SK-N-SH treated with all-trans-retinoic acid at 6 μM for 48 hours (cell line): ENCODE measurements at regions not wholly inside any gene's neighbourhood (a gene's known extent, or its start where the extent isn't known, plus 50 kb on each side); places are given as distances from the start of the nearest gene placed in this dataset.

Experiments used
- ATAC-seq: fragments of 200-7000 bp; cut with Tn5 transposase; 3 replicates; pipeline ENCODE4 v1.9.1; 2020; ENCODE audit warnings: mild to moderate bottlenecking, moderate library complexity
- ARNTL ChIP-seq: fragments of 450-650 bp; formaldehyde crosslinking; IDR thresholded peaks from 2 replicates; pipeline ENCODE4 v1.5.0; 2020; ENCODE audit warnings: low read depth, mild to moderate bottlenecking, moderate library complexity, borderline replicate concordance
- BACH2 ChIP-seq: fragments of 250-450 bp; sonication (Bioruptor Pico); IDR thresholded peaks from 2 replicates; pipeline ENCODE4 v1.9.0; 2021; ENCODE audit warnings: mild to moderate bottlenecking, borderline replicate concordance
- CREB5 ChIP-seq: fragments of 250-450 bp; sonication (Bioruptor Pico); IDR thresholded peaks from 2 replicates; pipeline ENCODE4 v1.5.1; 2020; ENCODE audit warnings: low read depth, mild to moderate bottlenecking, moderate library complexity
- CSDC2 ChIP-seq: fragments of 250-450 bp; sonication (Bioruptor Pico); IDR thresholded peaks from 2 replicates; pipeline ENCODE4 v1.5.0; 2020; ENCODE audit warnings: mild to moderate bottlenecking, moderate library complexity
- ESRRG ChIP-seq: fragments of 250-450 bp; sonication (Bioruptor Pico); IDR thresholded peaks from 2 replicates; pipeline ENCODE4 v1.6.1; 2021; ENCODE audit warnings: mild to moderate bottlenecking
- GLIS3 ChIP-seq: fragments of 250-450 bp; sonication (Bioruptor Pico); IDR thresholded peaks from 2 replicates; pipeline ENCODE4 v1.5.0; 2020; ENCODE audit warnings: mild to moderate bottlenecking, moderate library complexity
- ISL1 ChIP-seq: fragments of 250-450 bp; sonication (Bioruptor Pico); IDR thresholded peaks from 2 replicates; pipeline ENCODE4 v2.1.2; 2022; ENCODE audit warnings: mild to moderate bottlenecking, moderate library complexity
- OSR1 ChIP-seq: fragments of 250-450 bp; sonication (Bioruptor Pico); IDR thresholded peaks from 2 replicates; pipeline ENCODE4 v1.8.0; 2022; ENCODE audit warnings: moderate library complexity, mild to moderate bottlenecking, inconsistent platforms
- SNAI2 ChIP-seq: fragments of 250-450 bp; sonication (Bioruptor Pico); IDR thresholded peaks from 2 replicates; pipeline ENCODE4 v1.5.0; 2020; ENCODE audit warnings: mild to moderate bottlenecking, moderate library complexity
- TCF4 ChIP-seq: fragments of 250-450 bp; sonication (Bioruptor Pico); IDR thresholded peaks from 2 replicates; pipeline ENCODE4 v1.8.0; 2021; ENCODE audit warnings: mild to moderate bottlenecking, moderate library complexity, borderline replicate concordance
- TOX ChIP-seq: fragments of 250-450 bp; sonication (Bioruptor Pico); IDR thresholded peaks from 2 replicates; pipeline ENCODE4 v1.8.0; 2021; ENCODE audit warnings: mild to moderate bottlenecking, moderate library complexity, borderline replicate concordance
- ZC3H10 ChIP-seq: fragments of 250-450 bp; sonication (Bioruptor Pico); IDR thresholded peaks from 2 replicates; pipeline ENCODE4 v1.5.1; 2021; ENCODE audit warnings: mild to moderate bottlenecking, moderate library complexity
- ZFP3 ChIP-seq: fragments of 250-450 bp; sonication (Bioruptor Pico); IDR thresholded peaks from 2 replicates; pipeline ENCODE4 v1.5.0; 2020; ENCODE audit warnings: mild to moderate bottlenecking, moderate library complexity
- ZFP30 ChIP-seq: fragments of 450-650 bp; formaldehyde crosslinking; IDR thresholded peaks from 2 replicates; pipeline ENCODE4 v1.5.0; 2022; ENCODE audit warnings: mild to moderate bottlenecking, moderate library complexity
- ZNF565 ChIP-seq: fragments of 450-650 bp; formaldehyde crosslinking; conservative IDR thresholded peaks from 2 replicates; pipeline ENCODE4 v1.5.0; 2020; ENCODE audit warnings: low read depth, mild to moderate bottlenecking, moderate library complexity
- ZNF8 ChIP-seq: fragments of 450-650 bp; formaldehyde crosslinking; IDR thresholded peaks from 2 replicates; pipeline ENCODE4 v1.5.0; 2020; ENCODE audit warnings: mild to moderate bottlenecking, moderate library complexity
- TF ChIP-seq, protein P1 (sequence below): fragments of 250-450 bp; sonication (Bioruptor Pico); IDR thresholded peaks from 2 replicates; pipeline ENCODE4 v1.5.1; 2021; ENCODE audit warnings: mild to moderate bottlenecking, moderate library complexity
- TF ChIP-seq, protein P2 (sequence below): fragments of 250-450 bp; sonication (Bioruptor Pico); IDR thresholded peaks from 2 replicates; pipeline ENCODE4 v1.8.0; 2021; ENCODE audit warnings: low read depth, mild to moderate bottlenecking, moderate library complexity, borderline replicate concordance
- TF ChIP-seq, protein P3 (sequence below): fragments of 250-450 bp; sonication (Bioruptor Pico); IDR thresholded peaks from 2 replicates; pipeline ENCODE4 v1.5.0; 2020; ENCODE audit warnings: mild to moderate bottlenecking, moderate library complexity
- TF ChIP-seq, protein P4 (sequence below): fragments of 250-450 bp; sonication (Bioruptor Pico); IDR thresholded peaks from 2 replicates; pipeline ENCODE4 v1.8.0; 2020; ENCODE audit warnings: mild to moderate bottlenecking, moderate library complexity, borderline replicate concordance

- TF ChIP-seq ARNTL (no peak), ZFP3 (no peak), ZNF8 (CRISPR knock-in tag) (no peak), ZNF565 (CRISPR knock-in tag) (no peak), BACH2 (CRISPR knock-in tag) (no peak)
- no peak for ATAC-seq
Measured at GRCh38 chrX:46034868-46035267, 510.4 kb downstream of the ZNF674 start.

DNA sequence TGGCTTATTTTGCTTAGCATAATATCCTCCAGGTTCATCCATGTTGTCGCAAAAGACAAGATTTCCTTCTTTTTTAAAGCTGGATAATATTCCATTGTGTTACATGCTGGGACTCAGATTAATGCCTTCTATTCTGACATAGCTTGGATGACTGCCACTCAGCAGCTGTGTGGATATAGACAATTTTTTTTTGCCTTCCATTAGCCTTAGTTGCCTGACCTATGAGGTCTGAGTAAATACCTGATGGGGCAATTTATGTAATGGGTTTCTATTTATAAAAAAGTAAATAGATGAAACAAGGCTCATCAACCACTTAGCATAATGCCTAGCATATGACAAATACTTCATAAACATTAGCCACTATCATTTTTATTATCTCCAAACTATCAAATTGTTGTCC is 515.4 kb downstream of the ZNF674 start:
- TF ChIP-seq SNAI2 (CRISPR knock-in tag): no peak
- TF ChIP-seq, protein P1, sequence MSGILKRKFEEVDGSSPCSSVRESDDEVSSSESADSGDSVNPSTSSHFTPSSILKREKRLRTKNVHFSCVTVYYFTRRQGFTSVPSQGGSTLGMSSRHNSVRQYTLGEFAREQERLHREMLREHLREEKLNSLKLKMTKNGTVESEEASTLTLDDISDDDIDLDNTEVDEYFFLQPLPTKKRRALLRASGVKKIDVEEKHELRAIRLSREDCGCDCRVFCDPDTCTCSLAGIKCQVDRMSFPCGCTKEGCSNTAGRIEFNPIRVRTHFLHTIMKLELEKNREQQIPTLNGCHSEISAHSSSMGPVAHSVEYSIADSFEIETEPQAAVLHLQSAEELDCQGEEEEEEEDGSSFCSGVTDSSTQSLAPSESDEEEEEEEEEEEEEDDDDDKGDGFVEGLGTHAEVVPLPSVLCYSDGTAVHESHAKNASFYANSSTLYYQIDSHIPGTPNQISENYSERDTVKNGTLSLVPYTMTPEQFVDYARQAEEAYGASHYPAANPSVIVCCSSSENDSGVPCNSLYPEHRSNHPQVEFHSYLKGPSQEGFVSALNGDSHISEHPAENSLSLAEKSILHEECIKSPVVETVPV (CRISPR knock-in tag): no peak
- no peak for TF ChIP-seq OSR1 (CRISPR knock-in tag)
- no peak for TF ChIP-seq ZNF8 (CRISPR knock-in tag)
- no peak for TF ChIP-seq ZNF565 (CRISPR knock-in tag)
- no peak for TF ChIP-seq TOX (CRISPR knock-in tag)
- no peak for TF ChIP-seq GLIS3 (CRISPR knock-in tag)
- TF ChIP-seq ZFP3: no peak
- TF ChIP-seq, protein P2, sequence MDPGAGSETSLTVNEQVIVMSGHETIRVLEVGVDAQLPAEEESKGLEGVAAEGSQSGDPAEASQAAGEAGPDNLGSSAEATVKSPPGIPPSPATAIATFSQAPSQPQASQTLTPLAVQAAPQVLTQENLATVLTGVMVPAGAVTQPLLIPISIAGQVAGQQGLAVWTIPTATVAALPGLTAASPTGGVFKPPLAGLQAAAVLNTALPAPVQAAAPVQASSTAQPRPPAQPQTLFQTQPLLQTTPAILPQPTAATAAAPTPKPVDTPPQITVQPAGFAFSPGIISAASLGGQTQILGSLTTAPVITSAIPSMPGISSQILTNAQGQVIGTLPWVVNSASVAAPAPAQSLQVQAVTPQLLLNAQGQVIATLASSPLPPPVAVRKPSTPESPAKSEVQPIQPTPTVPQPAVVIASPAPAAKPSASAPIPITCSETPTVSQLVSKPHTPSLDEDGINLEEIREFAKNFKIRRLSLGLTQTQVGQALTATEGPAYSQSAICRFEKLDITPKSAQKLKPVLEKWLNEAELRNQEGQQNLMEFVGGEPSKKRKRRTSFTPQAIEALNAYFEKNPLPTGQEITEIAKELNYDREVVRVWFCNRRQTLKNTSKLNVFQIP (CRISPR knock-in tag): no peak
- TF ChIP-seq CREB5 (CRISPR knock-in tag): no peak
- no peak for TF ChIP-seq ZFP30
- no peak for TF ChIP-seq ZC3H10 (CRISPR knock-in tag)
- ATAC-seq: no peak

DNA sequence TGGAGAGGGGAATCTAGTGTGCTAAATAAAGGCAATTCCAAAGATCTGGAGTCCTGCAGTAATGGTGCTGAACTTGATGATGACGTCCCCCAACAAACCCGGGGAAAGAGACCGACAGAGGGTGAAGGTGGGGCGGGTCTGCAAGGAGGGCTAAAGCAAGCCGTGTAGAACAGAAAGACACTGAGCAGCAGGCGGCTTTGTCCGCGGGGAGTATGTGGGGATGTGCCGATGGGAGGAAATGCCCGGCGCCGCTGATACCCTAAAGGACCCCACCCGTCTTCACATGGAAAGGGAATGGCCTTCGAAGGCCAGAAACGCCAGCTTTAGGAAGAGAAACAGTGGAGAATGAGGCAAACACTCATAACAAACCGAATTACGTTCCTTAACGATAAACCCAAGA is 528.9 kb downstream of the ZNF674 start:
- no peak for ATAC-seq

More for the DNA sequence above, 528.9 kb downstream of the ZNF674 start:
- TF ChIP-seq ESRRG (CRISPR knock-in tag): no peak
- TF ChIP-seq ZNF8 (CRISPR knock-in tag): no peak
- TF ChIP-seq, protein P3, sequence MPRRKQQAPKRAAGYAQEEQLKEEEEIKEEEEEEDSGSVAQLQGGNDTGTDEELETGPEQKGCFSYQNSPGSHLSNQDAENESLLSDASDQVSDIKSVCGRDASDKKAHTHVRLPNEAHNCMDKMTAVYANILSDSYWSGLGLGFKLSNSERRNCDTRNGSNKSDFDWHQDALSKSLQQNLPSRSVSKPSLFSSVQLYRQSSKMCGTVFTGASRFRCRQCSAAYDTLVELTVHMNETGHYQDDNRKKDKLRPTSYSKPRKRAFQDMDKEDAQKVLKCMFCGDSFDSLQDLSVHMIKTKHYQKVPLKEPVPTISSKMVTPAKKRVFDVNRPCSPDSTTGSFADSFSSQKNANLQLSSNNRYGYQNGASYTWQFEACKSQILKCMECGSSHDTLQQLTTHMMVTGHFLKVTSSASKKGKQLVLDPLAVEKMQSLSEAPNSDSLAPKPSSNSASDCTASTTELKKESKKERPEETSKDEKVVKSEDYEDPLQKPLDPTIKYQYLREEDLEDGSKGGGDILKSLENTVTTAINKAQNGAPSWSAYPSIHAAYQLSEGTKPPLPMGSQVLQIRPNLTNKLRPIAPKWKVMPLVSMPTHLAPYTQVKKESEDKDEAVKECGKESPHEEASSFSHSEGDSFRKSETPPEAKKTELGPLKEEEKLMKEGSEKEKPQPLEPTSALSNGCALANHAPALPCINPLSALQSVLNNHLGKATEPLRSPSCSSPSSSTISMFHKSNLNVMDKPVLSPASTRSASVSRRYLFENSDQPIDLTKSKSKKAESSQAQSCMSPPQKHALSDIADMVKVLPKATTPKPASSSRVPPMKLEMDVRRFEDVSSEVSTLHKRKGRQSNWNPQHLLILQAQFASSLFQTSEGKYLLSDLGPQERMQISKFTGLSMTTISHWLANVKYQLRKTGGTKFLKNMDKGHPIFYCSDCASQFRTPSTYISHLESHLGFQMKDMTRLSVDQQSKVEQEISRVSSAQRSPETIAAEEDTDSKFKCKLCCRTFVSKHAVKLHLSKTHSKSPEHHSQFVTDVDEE: no peak
- no peak for TF ChIP-seq CREB5 (CRISPR knock-in tag)
- TF ChIP-seq GLIS3 (CRISPR knock-in tag): no peak
- TF ChIP-seq, protein P2 (CRISPR knock-in tag): no peak
- TF ChIP-seq TCF4 (CRISPR knock-in tag): no peak
- no peak for TF ChIP-seq CSDC2 (CRISPR knock-in tag)
- no peak for TF ChIP-seq ARNTL
- TF ChIP-seq, protein P4, sequence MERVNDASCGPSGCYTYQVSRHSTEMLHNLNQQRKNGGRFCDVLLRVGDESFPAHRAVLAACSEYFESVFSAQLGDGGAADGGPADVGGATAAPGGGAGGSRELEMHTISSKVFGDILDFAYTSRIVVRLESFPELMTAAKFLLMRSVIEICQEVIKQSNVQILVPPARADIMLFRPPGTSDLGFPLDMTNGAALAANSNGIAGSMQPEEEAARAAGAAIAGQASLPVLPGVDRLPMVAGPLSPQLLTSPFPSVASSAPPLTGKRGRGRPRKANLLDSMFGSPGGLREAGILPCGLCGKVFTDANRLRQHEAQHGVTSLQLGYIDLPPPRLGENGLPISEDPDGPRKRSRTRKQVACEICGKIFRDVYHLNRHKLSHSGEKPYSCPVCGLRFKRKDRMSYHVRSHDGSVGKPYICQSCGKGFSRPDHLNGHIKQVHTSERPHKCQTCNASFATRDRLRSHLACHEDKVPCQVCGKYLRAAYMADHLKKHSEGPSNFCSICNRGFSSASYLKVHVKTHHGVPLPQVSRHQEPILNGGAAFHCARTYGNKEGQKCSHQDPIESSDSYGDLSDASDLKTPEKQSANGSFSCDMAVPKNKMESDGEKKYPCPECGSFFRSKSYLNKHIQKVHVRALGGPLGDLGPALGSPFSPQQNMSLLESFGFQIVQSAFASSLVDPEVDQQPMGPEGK (CRISPR knock-in tag): no peak
- no peak for TF ChIP-seq ISL1 (CRISPR knock-in tag)
- TF ChIP-seq ZFP3: no peak
- no peak for TF ChIP-seq ZNF565 (CRISPR knock-in tag)
- TF ChIP-seq ZFP30: no peak
- TF ChIP-seq TOX (CRISPR knock-in tag): no peak
